Sigmoid colon (tissue), 6 donors: ENCODE measurements at regions not wholly inside any gene's neighbourhood (a gene's known extent, or its start where the extent isn't known, plus 50 kb on each side); places are given as distances from the start of the nearest gene placed in this dataset.
A peak's percentile ranks its signal among the peaks of the same experiment; 100 is the strongest.

Experiments used
- DNase-seq: peaks from one replicate; pipeline ENCODE4 v3.0.0-alpha.2; 2019
- H3K27ac ChIP-seq, 4 donors: fragments of 200-600 bp; sonication (generic); one replicate each; pipeline ENCODE4 v1.5.1; 2016 to 2019; ENCODE audit warnings: mild to moderate bottlenecking in 1 of 4
- H3K27me3 ChIP-seq, 3 donors: fragments of 200-600 bp; sonication (generic); one replicate each; pipeline ENCODE4 v1.5.1; 2019; ENCODE audit warnings: mild to moderate bottlenecking in 1 of 3
- H3K36me3 ChIP-seq, 4 donors: fragments of 200-600 bp; sonication (generic); one replicate each; pipeline ENCODE4 v1.5.1; 2016 to 2019
- H3K4me1 ChIP-seq, 4 donors: fragments of 200-600 bp; sonication (generic); one replicate each; pipeline ENCODE4 v1.5.1; 2017 to 2019
- H3K4me3 ChIP-seq, 4 donors: fragments of 200-600 bp; sonication (generic); one replicate each; pipeline ENCODE4 v1.5.1; 2017 to 2019; ENCODE audit warnings: mild to moderate bottlenecking in 2 of 4, moderate library complexity in 1 of 4
- H3K9me3 ChIP-seq, 4 donors: fragments of 200-600 bp in 3 of 4; sonication (generic) in 3 of 4; one replicate each; pipeline versions ENCODE4 v1.5.1 to v1.6.1; 2013 to 2019
- CTCF ChIP-seq, 4 experiments: fragments of 450-650 bp in 3 of 4; fragments of 200-600 bp in 1 of 4; IDR thresholded peaks; one replicate each; pipeline ENCODE4 v1.5.1; 2016 to 2019; ENCODE audit warnings: antibody characterized with exemption in 4 of 4, mild to moderate bottlenecking in 3 of 4, moderate library complexity in 2 of 4
- EP300 ChIP-seq, 4 donors: sonication (generic); formaldehyde crosslinking; IDR thresholded peaks; one replicate each; pipeline ENCODE4 v1.6.1; 2017; ENCODE audit warnings: antibody characterized with exemption in 4 of 4
- POLR2A ChIP-seq, 2 donors: fragments of 450-650 bp; IDR thresholded peaks; one replicate each; pipeline ENCODE4 v1.6.1; 2016; ENCODE audit warnings: antibody characterized with exemption in 2 of 2, mild to moderate bottlenecking in 2 of 2, moderate library complexity in 2 of 2
- POLR2AphosphoS5 ChIP-seq, 4 donors: sonication (generic); formaldehyde crosslinking; IDR thresholded peaks; one replicate each; pipeline ENCODE4 v1.6.1; 2017; ENCODE audit warnings: antibody characterized with exemption in 4 of 4
- WGBS, 2 donors: extraction: QIAGEN DNeasy Blood & Tissue Kit; methylation state at CpG; one replicate each; pipeline ENCODE4 v1.1.7; 2013; 5-methylcytosine and 5-hydroxymethylcytosine counted together
- intact Hi-C: fragments of 100-400 bp; cut with DNase I; formaldehyde crosslinking; loops from one replicate; pipeline ENCODE4 v1.15.1; 2023
- donor health status: healthy with polysubstance abuse.
- donor health status: healthy.

- 83 to 89% methylated on average over 4 of the region's 4 CpGs for WGBS, 2 donors
- no peaks in the 10 kb centered on the region for H3K9me3 ChIP-seq
- no peak overlapping the region for H3K4me3 ChIP-seq
- intact Hi-C loops = no loop called here
- peaks cover 0 to 27% (median 24%) of the 10 kb centered on the region in 4 donors for H3K4me1 ChIP-seq
- TF ChIP-seq CTCF (IDR thresholded peaks at IDR 0.05) (no peak), POLR2A (IDR thresholded peaks at IDR 0.05) (no peak), POLR2AphosphoS5 (IDR thresholded peaks at IDR 0.05) (no peak), EP300 (IDR thresholded peaks at IDR 0.05) (no peak)
- H3K27ac ChIP-seq = peak overlapping the region in 3 of 4 donors; percentile 68 to 74 (median 72)
- no peak for DNase-seq
- H3K27me3 ChIP-seq = no peaks in the 10 kb centered on the region
- no peaks in the 10 kb centered on the region for H3K36me3 ChIP-seq
Measured at GRCh38 chr1:54476530-54477109, 70.4 kb upstream of the SSBP3 start.

DNA sequence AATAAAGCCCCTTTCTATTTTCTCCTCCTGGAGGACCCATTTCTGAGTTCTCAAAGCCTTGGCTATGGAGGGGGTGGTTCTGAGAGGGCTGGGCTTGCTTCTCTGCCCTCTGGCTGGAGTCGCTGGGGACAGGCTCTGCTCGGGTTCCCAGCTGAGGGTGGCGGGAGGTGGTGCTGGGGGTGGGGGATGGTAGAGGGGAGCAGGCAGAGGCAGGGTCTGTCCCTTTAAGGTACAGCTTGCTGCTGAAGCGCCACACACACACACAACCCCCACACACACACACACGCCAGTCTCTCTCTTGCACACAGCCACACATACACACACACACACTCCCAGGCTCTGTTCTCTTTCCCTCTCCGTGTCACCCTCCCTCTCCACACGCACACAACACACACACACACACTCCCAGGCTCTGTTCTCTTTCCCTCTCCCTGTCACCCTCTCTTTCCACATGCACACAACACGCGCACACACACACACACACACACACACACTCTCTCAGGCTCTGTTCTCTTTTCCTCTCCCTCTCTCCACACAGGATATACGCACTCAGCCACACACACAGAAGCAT lies 69.8 kb upstream of the SSBP3 start:
- 50 to 76% methylated on average over 10 of the region's 10 CpGs for WGBS, 2 donors
- Histone ChIP-seq H3K9me3 (no peaks in the 10 kb centered on the region), H3K27me3 (no peaks in the 10 kb centered on the region), H3K36me3 (no peaks in the 10 kb centered on the region), H3K27ac (peak overlapping the region in 3 of 4 donors; percentile 68 to 74 (median 72)), H3K4me1 (peaks cover 0 to 27% (median 24%) of the 10 kb centered on the region in 4 donors), H3K4me3 (peak overlapping the region in 3 of 4 donors; percentile 41 to 63 (median 57))
- intact Hi-C loops = no loop called here
- TF ChIP-seq POLR2A (IDR thresholded peaks at IDR 0.05) (no peak), POLR2AphosphoS5 (IDR thresholded peaks at IDR 0.05) (no peak), EP300 (IDR thresholded peaks at IDR 0.05) (no peak), CTCF (IDR thresholded peaks at IDR 0.05) (no peak)
- DNase-seq = no peak

DNA sequence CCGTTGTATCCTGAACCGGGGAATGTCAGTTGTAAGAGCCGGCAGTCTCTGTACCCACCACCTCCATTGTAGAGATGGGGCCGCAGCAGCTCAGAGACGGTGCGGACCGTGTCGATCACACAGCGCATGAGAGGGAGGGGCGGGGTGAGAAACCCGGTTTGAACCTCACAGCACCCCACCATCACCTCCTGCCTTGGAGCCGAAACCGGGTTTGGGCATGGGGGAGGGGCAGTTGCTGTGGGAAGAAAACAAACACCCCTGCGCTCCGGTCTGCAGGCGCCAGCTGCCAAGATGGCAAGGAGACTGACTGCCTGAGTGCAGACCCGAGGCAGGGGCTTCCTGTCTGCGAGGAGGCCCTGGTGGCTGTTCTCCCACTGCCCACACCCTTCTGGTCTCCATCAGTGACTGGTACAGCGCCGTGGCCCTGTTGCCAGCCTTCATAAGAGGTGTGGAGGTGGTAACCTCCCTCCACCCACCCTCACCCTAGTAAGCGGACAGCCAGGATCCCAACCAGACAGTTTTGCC lies 69.2 kb upstream of the SSBP3 start:
- intact Hi-C loops = no loop called here
- Histone ChIP-seq H3K36me3 (no peaks in the 10 kb centered on the region), H3K4me1 (peaks cover 0 to 27% (median 24%) of the 10 kb centered on the region in 4 donors), H3K4me3 (peak overlapping the region in 3 of 4 donors; percentile 41 to 63 (median 57)), H3K27ac (peak overlapping the region in 3 of 4 donors; percentile 68 to 74 (median 72)), H3K9me3 (no peaks in the 10 kb centered on the region), H3K27me3 (no peaks in the 10 kb centered on the region)
- WGBS, 2 donors = 32 to 62% methylated on average over 21 of the region's 21 CpGs
- no peak for DNase-seq
- TF ChIP-seq POLR2A (IDR thresholded peaks at IDR 0.05) (no peak), EP300 (IDR thresholded peaks at IDR 0.05) (no peak), POLR2AphosphoS5 (IDR thresholded peaks at IDR 0.05) (no peak), CTCF (IDR thresholded peaks at IDR 0.05) (no peak)

GRCh38 chr1:54474310-54475251 lies 68.4 kb upstream of the SSBP3 start:
- TF ChIP-seq CTCF (IDR thresholded peaks at IDR 0.05) (no peak), POLR2A (IDR thresholded peaks at IDR 0.05) (no peak), EP300 (IDR thresholded peaks at IDR 0.05) (no peak), POLR2AphosphoS5 (IDR thresholded peaks at IDR 0.05) (no peak)
- no peaks in the 10 kb centered on the region for H3K9me3 ChIP-seq
- DNase-seq = no peak
- peak overlapping the region in 3 of 4 donors; percentile 41 to 63 (median 57) for H3K4me3 ChIP-seq
- no peaks in the 10 kb centered on the region for H3K27me3 ChIP-seq
- intact Hi-C loops = no loop called here
- H3K27ac ChIP-seq = peak overlapping the region in 3 of 4 donors; percentile 68 to 74 (median 72)
- WGBS, 2 donors = 2% methylated on average over 47 of the region's 47 CpGs
- H3K4me1 ChIP-seq = peaks cover 0 to 27% (median 24%) of the 10 kb centered on the region in 4 donors
- no peaks in the 10 kb centered on the region for H3K36me3 ChIP-seq
